PC-9 (cell line): ENCODE measurements at regions not wholly inside any gene's neighbourhood (a gene's known extent, or its start where the extent isn't known, plus 50 kb on each side); places are given as distances from the start of the nearest gene placed in this dataset.

ENCODE experiments used
- BruUV-seq: library from RNA; stranded (reverse); fragments of 400-500 nt; replicated peaks from 2 replicates; lab custom pipeline; 2021; lab: Mats Ljungman, UMichigan
- CTCF ChIA-PET: fragments of 300-600 bp; sonication (Branson Sonifier 250); formaldehyde crosslinking; loops from one replicate; lab custom pipeline; 2022; ENCODE audit warnings: antibody characterized with exemption; lab: Charles Lee
- POLR2A ChIA-PET: fragments of 300-600 bp; sonication (Branson Sonifier 250); formaldehyde crosslinking; loops from one replicate; lab custom pipeline; 2022; ENCODE audit warnings: antibody characterized with exemption; ENCODE audit not compliant: unreplicated experiment; lab: Charles Lee
- DNase-seq, 2 experiments: peaks; one replicate each; pipeline versions ENCODE4 v3.0.0 to v3.0.0-alpha.2; 2015 to 2022; ENCODE audit warnings: mixed read lengths in 1 of 2
- H2AFZ ChIP-seq: fragments of 200-600 bp; sonication (generic); 2 replicates; pipeline ENCODE4 v1.8.1; 2017; ENCODE audit warnings: antibody characterized with exemption
- H3F3A ChIP-seq: fragments of 200-600 bp; sonication (generic); 2 replicates; pipeline ENCODE4 v1.8.1; 2017; ENCODE audit warnings: antibody characterized with exemption, mild to moderate bottlenecking, low read depth; ENCODE audit not compliant: insufficient read depth
- H3K27ac ChIP-seq: fragments of 200-600 bp; sonication (generic); 2 replicates; pipeline ENCODE4 v1.6.1; 2016; ENCODE audit warnings: mixed run types
- H3K27me3 ChIP-seq: fragments of 200-600 bp; sonication (generic); 2 replicates; pipeline ENCODE4 v1.6.1; 2016; ENCODE audit warnings: low read depth, mixed run types; ENCODE audit not compliant: insufficient read depth
- H3K36me3 ChIP-seq: fragments of 200-600 bp; sonication (generic); 2 replicates; pipeline ENCODE4 v1.6.1; 2016; ENCODE audit warnings: low read depth, mixed run types
- H3K4me1 ChIP-seq: fragments of 200-600 bp; sonication (generic); replicated peaks from 2 replicates; pipeline ENCODE4 v1.6.1; 2016; ENCODE audit warnings: mixed run types; ENCODE audit not compliant: insufficient read depth
- H3K4me2 ChIP-seq: fragments of 200-600 bp; sonication (generic); 2 replicates; pipeline ENCODE4 v1.6.1; 2017; ENCODE audit warnings: mixed run types
- H3K4me3 ChIP-seq: fragments of 200-600 bp; sonication (generic); 2 replicates; pipeline ENCODE4 v1.6.1; 2016; ENCODE audit warnings: mixed run types
- H3K79me2 ChIP-seq: fragments of 200-600 bp; sonication (generic); 2 replicates; pipeline ENCODE4 v1.6.1; 2017; ENCODE audit warnings: low read depth, mixed run types
- H3K9me2 ChIP-seq: fragments of 200-600 bp; sonication (generic); 2 replicates; pipeline ENCODE4 v1.8.1; 2017; ENCODE audit warnings: mild to moderate bottlenecking; ENCODE audit not compliant: insufficient read depth
- H3K9me3 ChIP-seq: fragments of 200-600 bp; sonication (generic); 2 replicates; pipeline ENCODE4 v1.8.1; 2016; ENCODE audit warnings: low read depth; ENCODE audit not compliant: insufficient read depth
- H4K20me1 ChIP-seq: fragments of 200-600 bp; sonication (generic); 2 replicates; pipeline ENCODE4 v1.8.1; 2017; ENCODE audit not compliant: insufficient read depth
- CTCF ChIP-seq: fragments of 200-600 bp; sonication (generic); conservative IDR thresholded peaks from 2 replicates; pipeline ENCODE4 v1.6.1; 2017; ENCODE audit warnings: mixed run types, antibody characterized with exemption, mild to moderate bottlenecking, moderate library complexity
- EZH2 ChIP-seq: fragments of 200-600 bp; sonication (generic); IDR thresholded peaks from 2 replicates; pipeline ENCODE4 v1.8.0; 2017; ENCODE audit warnings: antibody characterized with exemption, low read depth
- intact Hi-C: fragments of 100-400 bp; cut with micrococcal nuclease; formaldehyde crosslinking; loops from one replicate; pipeline ENCODE4 v1.10.0; 2022; ENCODE audit not compliant: unreplicated experiment

- Histone ChIP-seq H3K9me2 (no peaks in the 10 kb centered on the region), H3K27me3 (no peaks in the 10 kb centered on the region), H4K20me1 (no peaks in the 10 kb centered on the region), H3K36me3 (no peaks in the 10 kb centered on the region), H3K27ac (no peak overlapping the region), H3K4me3 (no peak overlapping the region), H3K79me2 (no peaks in the 10 kb centered on the region), H3K4me1 (no peaks in the 10 kb centered on the region), H3K4me2 (no peak overlapping the region), H2AFZ (no peak overlapping the region), H3F3A (no peaks in the 10 kb centered on the region), H3K9me3 (no peaks in the 10 kb centered on the region)
- no peak for DNase-seq
- POLR2A ChIA-PET: interaction anchor here (0.5 kb wide), 2 partner anchors 47 to 642 kb away, joined by 3 to 5 read pairs; no protein-coding TSS in a partner anchor
- TF ChIP-seq CTCF (no peak), EZH2 (no peak)
- no TSS peak for BruUV-seq
- CTCF ChIA-PET: no interaction called here
- intact Hi-C loops: no loop called here
These were observed 227.8 kb upstream of the CDH9 start for GRCh38 chr5:27266184-27266583.

- H3F3A ChIP-seq: no peaks in the 10 kb centered on the region
- no peaks in the 10 kb centered on the region for H3K27me3 ChIP-seq
- POLR2A ChIA-PET: no interaction called here
- intact Hi-C loops: no loop called here
- no peak overlapping the region for H3K4me2 ChIP-seq
- no TSS peak for BruUV-seq
- CTCF ChIA-PET: no interaction called here
- DNase-seq: no peak
- H4K20me1 ChIP-seq: no peaks in the 10 kb centered on the region
- no peaks in the 10 kb centered on the region for H3K4me1 ChIP-seq
- no peaks in the 10 kb centered on the region for H3K36me3 ChIP-seq
- no peaks in the 10 kb centered on the region; the same call in 1 of the 2 replicates for H3K9me3 ChIP-seq
- 0 out of 2 replicates have a peak, but pooled peaks cover 4% of the 10 kb centered on the region for H3K9me2 ChIP-seq
- no peak overlapping the region for H3K27ac ChIP-seq
- TF ChIP-seq CTCF (no peak), EZH2 (no peak)
- no peaks in the 10 kb centered on the region for H3K79me2 ChIP-seq
- no peak overlapping the region for H2AFZ ChIP-seq
- H3K4me3 ChIP-seq: no peak overlapping the region
These were observed 219.3 kb upstream of the CDH9 start for GRCh38 chr5:27257696-27258095.

DNA sequence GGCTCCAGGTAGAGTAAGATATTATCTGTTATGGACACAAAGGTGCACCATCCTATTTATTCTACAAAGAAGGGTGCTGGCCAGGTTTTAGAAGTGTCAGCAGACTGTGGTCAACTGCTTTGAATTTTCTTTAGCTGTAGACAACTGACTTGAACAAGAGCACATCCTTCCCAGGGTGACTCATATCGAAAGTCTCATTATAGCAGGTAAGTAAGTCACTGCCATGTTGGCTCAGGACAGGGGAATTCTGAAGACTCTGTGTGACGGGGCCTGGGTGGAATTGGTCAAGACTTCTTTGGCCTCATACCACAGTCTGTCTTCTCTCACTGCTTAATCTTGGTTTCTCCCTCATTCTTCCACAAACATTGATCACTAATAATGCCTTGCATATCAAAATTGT lies 214.5 kb upstream of the CDH9 start:
- no peaks in the 10 kb centered on the region for H3K27me3 ChIP-seq
- no peak overlapping the region for H2AFZ ChIP-seq
- no peaks in the 10 kb centered on the region for H3K79me2 ChIP-seq
- BruUV-seq: no TSS peak
- H4K20me1 ChIP-seq: no peaks in the 10 kb centered on the region
- intact Hi-C loops: no loop called here
- H3K9me2 ChIP-seq: no peaks in the 10 kb centered on the region
- CTCF ChIA-PET: no interaction called here
- no peaks in the 10 kb centered on the region for H3K4me1 ChIP-seq
- H3F3A ChIP-seq: no peaks in the 10 kb centered on the region
- no peak for TF ChIP-seq EZH2
- TF ChIP-seq CTCF: no peak
- H3K4me2 ChIP-seq: no peak overlapping the region
- POLR2A ChIA-PET: no interaction called here
- H3K9me3 ChIP-seq: no peaks in the 10 kb centered on the region
- H3K4me3 ChIP-seq: no peak overlapping the region
- no peak for DNase-seq
- no peaks in the 10 kb centered on the region for H3K36me3 ChIP-seq
- no peak overlapping the region for H3K27ac ChIP-seq
